ENCODE measurements at regions not wholly inside any gene's neighbourhood (a gene's known extent, or its start where the extent isn't known, plus 50 kb on each side); places are given as distances from the start of the nearest gene placed in this dataset.

GRCh38 chr4:112813790-112814189 is 176.8 kb downstream of the LARP7 start:
- TF ChIP-seq BHLHE40 (IDR thresholded peaks at IDR 0.05; ENCODE audit: low read depth, low read length) (no peak), POLR2A (IDR thresholded peaks at IDR 0.05; ENCODE audit: low read depth, low read length) (no peak), MXI1 (IDR thresholded peaks at IDR 0.05; ENCODE audit: borderline replicate concordance, low read depth, low read length) (no peak), CTCF (conservative IDR thresholded peaks at IDR 0.05; ENCODE audit: low read depth, low read length) (no peak), CEBPB (IDR thresholded peaks at IDR 0.05; ENCODE audit: low read depth, low read length) (no peak), RAD21 (IDR thresholded peaks at IDR 0.05; ENCODE audit: low read length) (no peak), RCOR1 (IDR thresholded peaks at IDR 0.05; ENCODE audit: insufficient replicate concordance, low read length) (no peak), CHD1 (IDR thresholded peaks at IDR 0.05; ENCODE audit: low read depth, low read length) (no peak), SMC3 (IDR thresholded peaks at IDR 0.05; ENCODE audit: low read depth, low read length) (no peak), MAZ (IDR thresholded peaks at IDR 0.05; ENCODE audit: borderline replicate concordance, low read depth, low read length) (no peak), RFX5 (IDR thresholded peaks at IDR 0.05; ENCODE audit: low read depth, low read length) (no peak)
- TF ChIP-seq, protein P1, sequence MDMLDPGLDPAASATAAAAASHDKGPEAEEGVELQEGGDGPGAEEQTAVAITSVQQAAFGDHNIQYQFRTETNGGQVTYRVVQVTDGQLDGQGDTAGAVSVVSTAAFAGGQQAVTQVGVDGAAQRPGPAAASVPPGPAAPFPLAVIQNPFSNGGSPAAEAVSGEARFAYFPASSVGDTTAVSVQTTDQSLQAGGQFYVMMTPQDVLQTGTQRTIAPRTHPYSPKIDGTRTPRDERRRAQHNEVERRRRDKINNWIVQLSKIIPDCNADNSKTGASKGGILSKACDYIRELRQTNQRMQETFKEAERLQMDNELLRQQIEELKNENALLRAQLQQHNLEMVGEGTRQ (IDR thresholded peaks at IDR 0.05; ENCODE audit: low read depth, low read length): no peak

Measured in IMR-90 (cell line).